Peyer's patch (tissue), 4 donors: ENCODE measurements at regions not wholly inside any gene's neighbourhood (a gene's known extent, or its start where the extent isn't known, plus 50 kb on each side); places are given as distances from the start of the nearest gene placed in this dataset.

ENCODE experiments used
- CTCF ChIP-seq, 6 experiments: fragments of 450-650 bp in 4 of 6; fragments of 200-600 bp in 2 of 6; sonication (generic) in 1 of 6; IDR thresholded peaks; one replicate each; pipeline ENCODE4 v1.5.1; 2017 to 2019; ENCODE audit warnings: antibody characterized with exemption in 6 of 6, mild to moderate bottlenecking in 3 of 6, moderate library complexity in 1 of 6
- POLR2A ChIP-seq, 2 donors: fragments of 450-650 bp; IDR thresholded peaks; one replicate each; pipeline ENCODE4 v1.5.1; 2017; ENCODE audit warnings: antibody characterized with exemption in 2 of 2, mild to moderate bottlenecking in 2 of 2, moderate library complexity in 2 of 2

DNA sequence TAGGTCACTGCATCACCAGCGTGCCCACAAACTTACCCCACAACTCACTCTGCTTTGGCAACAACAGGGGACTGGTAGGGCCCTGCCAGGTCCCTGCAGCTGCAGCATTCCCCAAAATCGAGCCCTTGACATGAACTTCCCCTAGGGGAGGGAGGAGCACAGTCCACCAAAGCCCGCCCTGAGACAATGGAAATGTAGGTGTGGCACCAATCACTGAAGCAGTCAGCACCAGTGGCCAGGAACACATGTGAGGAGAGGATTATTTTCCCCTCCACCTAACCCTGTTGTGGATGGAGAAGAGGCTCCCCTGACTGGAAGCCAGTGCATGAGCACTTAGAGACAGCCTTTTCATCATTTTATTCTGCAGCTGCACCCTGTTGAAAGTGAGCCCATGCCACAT lies 573.8 kb downstream of the SOX5 start:
- TF ChIP-seq POLR2A (IDR thresholded peaks at IDR 0.05) (no peak), CTCF (IDR thresholded peaks at IDR 0.05) (no peak)
